ENCODE measurements at regions not wholly inside any gene's neighbourhood (a gene's known extent, or its start where the extent isn't known, plus 50 kb on each side); places are given as distances from the start of the nearest gene placed in this dataset.

GRCh38 chr13:47046706-47047105 lies 149.9 kb upstream of the HTR2A start:
- no peaks in the 10 kb centered on the region for H4K20me1 ChIP-seq (ENCODE audit: insufficient read depth, low read length)
- H2AFZ ChIP-seq (ENCODE audit: insufficient read depth, low read depth, low read length, poor library complexity, severe bottlenecking): no peak overlapping the region
- intact Hi-C loops (cut with micrococcal nuclease): no loop called here
- Mint-ChIP-seq H3K27me3 (ENCODE audit: low read depth in 3 of 3) (peaks cover 1 to 2% (median 2%) of the 10 kb centered on the region in 3 donors), H3K4me3 (no peak overlapping the region), H3K36me3 (no peaks in the 10 kb centered on the region), H3K9me3 (peaks cover 2 to 7% (median 5%) of the 10 kb centered on the region in 7 donors), H3K27ac (no peak overlapping the region), H3K4me1 (peaks cover 3% of the 10 kb centered on the region)
- no CpG with 5 or more reads among the region's 2 CpGs for WGBS (ENCODE audit: insufficient coverage)
- TF ChIP-seq CTCF (IDR thresholded peaks at IDR 0.05): no peak
- no peaks in the 10 kb centered on the region for H3K79me2 ChIP-seq (ENCODE audit: insufficient read depth, low read length)
- no peaks in the 10 kb centered on the region for H3K4me1 ChIP-seq (ENCODE audit: control insufficient read depth in 1 of 2, insufficient read depth in 2 of 2, low read length in 2 of 2)
- H3K9me3 ChIP-seq (replicated peaks in 1 of 2; ENCODE audit: control insufficient read depth in 1 of 2, insufficient read depth in 1 of 2, low read length in 2 of 2): no peaks in the 10 kb centered on the region
- H3K9ac ChIP-seq (ENCODE audit: insufficient read depth, low read length, poor library complexity, severe bottlenecking): no peak overlapping the region
- no peaks in the 10 kb centered on the region for H3K36me3 ChIP-seq (replicated peaks in 1 of 2; ENCODE audit: control insufficient read depth in 1 of 2, insufficient read depth in 2 of 2, low read length in 2 of 2)
- no peak overlapping the region for H3K27ac ChIP-seq (ENCODE audit: low read depth in 1 of 2, low read length in 2 of 2)
- no peak for DNase-seq
- no peak overlapping the region for H3K4me3 ChIP-seq (replicated peaks in 1 of 3; ENCODE audit: low read depth in 2 of 3, low read length in 3 of 3)
- H3K27me3 ChIP-seq (ENCODE audit: control insufficient read depth in 2 of 2, insufficient read depth in 2 of 2, low read length in 2 of 2): no peaks in the 10 kb centered on the region
- H3K4me2 ChIP-seq (replicated peaks; ENCODE audit: extremely low read depth, low read length, poor library complexity, severe bottlenecking): no peak overlapping the region

GRCh38 chr13:47044842-47045241 lies 148.0 kb upstream of the HTR2A start:
- no peak overlapping the region for H2AFZ ChIP-seq (ENCODE audit: insufficient read depth, low read depth, low read length, poor library complexity, severe bottlenecking)
- no peaks in the 10 kb centered on the region for H3K36me3 Mint-ChIP-seq
- no CpG with 5 or more reads among the region's 2 CpGs for WGBS (ENCODE audit: insufficient coverage)

More at GRCh38 chr13:47044842-47045241, 148.0 kb upstream of the HTR2A start:
- Histone ChIP-seq H4K20me1 (ENCODE audit: insufficient read depth, low read length) (no peaks in the 10 kb centered on the region), H3K4me3 (replicated peaks in 1 of 3; ENCODE audit: low read depth in 2 of 3, low read length in 3 of 3) (no peak overlapping the region), H3K36me3 (replicated peaks in 1 of 2; ENCODE audit: control insufficient read depth in 1 of 2, insufficient read depth in 2 of 2, low read length in 2 of 2) (no peaks in the 10 kb centered on the region), H3K9ac (ENCODE audit: insufficient read depth, low read length, poor library complexity, severe bottlenecking) (no peak overlapping the region), H3K4me2 (replicated peaks; ENCODE audit: extremely low read depth, low read length, poor library complexity, severe bottlenecking) (no peak overlapping the region), H3K79me2 (ENCODE audit: insufficient read depth, low read length) (no peaks in the 10 kb centered on the region), H3K27ac (ENCODE audit: low read depth in 1 of 2, low read length in 2 of 2) (no peak overlapping the region), H3K9me3 (replicated peaks in 1 of 2; ENCODE audit: control insufficient read depth in 1 of 2, insufficient read depth in 1 of 2, low read length in 2 of 2) (no peaks in the 10 kb centered on the region), H3K4me1 (ENCODE audit: control insufficient read depth in 1 of 2, insufficient read depth in 2 of 2, low read length in 2 of 2) (no peaks in the 10 kb centered on the region), H3K27me3 (ENCODE audit: control insufficient read depth in 2 of 2, insufficient read depth in 2 of 2, low read length in 2 of 2) (no peaks in the 10 kb centered on the region)
- no peak for DNase-seq
- TF ChIP-seq CTCF (IDR thresholded peaks at IDR 0.05): no peak
- intact Hi-C loops (cut with micrococcal nuclease): no loop called here
- Mint-ChIP-seq H3K4me3 (no peak overlapping the region), H3K27me3 (ENCODE audit: low read depth in 3 of 3) (peaks cover 1 to 2% (median 2%) of the 10 kb centered on the region in 3 donors), H3K4me1 (peaks cover under 1% of the 10 kb centered on the region), H3K27ac (no peak overlapping the region), H3K9me3 (peaks cover 0 to 2% (median 0%) of the 10 kb centered on the region in 7 donors)
